ENCODE measurements at regions not wholly inside any gene's neighbourhood (a gene's known extent, or its start where the extent isn't known, plus 50 kb on each side); places are given as distances from the start of the nearest gene placed in this dataset.

DNA sequence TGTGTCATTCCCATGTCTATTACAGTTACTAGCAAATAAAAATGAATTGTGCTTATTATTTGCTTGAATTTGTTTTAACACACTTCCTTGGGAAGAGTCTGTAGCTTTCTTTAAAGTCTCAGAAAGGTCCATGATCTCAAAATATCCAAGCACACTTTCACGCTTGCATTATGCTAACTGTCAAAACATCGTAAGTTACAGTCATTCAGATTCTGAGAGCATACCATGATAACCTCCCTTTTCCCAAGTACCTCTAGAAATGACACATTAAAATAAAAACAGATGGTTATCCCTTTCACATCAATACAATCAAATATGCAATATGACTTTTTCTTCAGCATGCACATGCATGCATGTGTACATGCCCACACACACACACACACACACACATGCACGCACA is 1044.4 kb upstream of the MAP3K7 start:
- no peak for DNase-seq (ENCODE audit: extremely low read depth, low read depth, low spot score)

GRCh38 chr6:91626911-91627310 is 1040.0 kb upstream of the MAP3K7 start:
- no peak for DNase-seq (ENCODE audit: extremely low read depth, low read depth, low spot score)

- no peak for DNase-seq (ENCODE audit: extremely low read depth, low read depth, low spot score)
These were observed 1026.6 kb upstream of the MAP3K7 start for GRCh38 chr6:91613481-91613880.

DNA sequence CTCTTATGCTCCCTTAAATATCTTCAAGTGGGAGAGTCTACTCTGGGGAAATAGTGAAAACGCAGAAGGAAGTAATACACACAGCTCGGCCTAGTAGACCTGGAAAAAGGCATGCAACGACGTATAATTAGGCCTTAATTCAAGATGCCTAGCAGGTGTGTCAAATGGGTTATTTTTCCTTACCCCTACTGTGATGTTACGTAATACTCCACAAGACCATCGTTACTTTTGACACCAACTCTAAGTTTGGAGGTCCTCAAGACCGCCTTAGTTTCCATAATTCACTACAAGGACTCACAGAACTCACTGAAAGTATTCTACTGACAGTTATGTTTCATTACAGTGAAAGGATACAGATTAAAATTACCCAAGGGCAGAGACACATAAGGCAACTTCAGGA is 1024.3 kb upstream of the MAP3K7 start:
- no peak for DNase-seq (ENCODE audit: extremely low read depth, low read depth, low spot score)

GRCh38 chr6:91608428-91608827 is 1021.6 kb upstream of the MAP3K7 start:
- no peak for DNase-seq (ENCODE audit: extremely low read depth, low read depth, low spot score)

DNA sequence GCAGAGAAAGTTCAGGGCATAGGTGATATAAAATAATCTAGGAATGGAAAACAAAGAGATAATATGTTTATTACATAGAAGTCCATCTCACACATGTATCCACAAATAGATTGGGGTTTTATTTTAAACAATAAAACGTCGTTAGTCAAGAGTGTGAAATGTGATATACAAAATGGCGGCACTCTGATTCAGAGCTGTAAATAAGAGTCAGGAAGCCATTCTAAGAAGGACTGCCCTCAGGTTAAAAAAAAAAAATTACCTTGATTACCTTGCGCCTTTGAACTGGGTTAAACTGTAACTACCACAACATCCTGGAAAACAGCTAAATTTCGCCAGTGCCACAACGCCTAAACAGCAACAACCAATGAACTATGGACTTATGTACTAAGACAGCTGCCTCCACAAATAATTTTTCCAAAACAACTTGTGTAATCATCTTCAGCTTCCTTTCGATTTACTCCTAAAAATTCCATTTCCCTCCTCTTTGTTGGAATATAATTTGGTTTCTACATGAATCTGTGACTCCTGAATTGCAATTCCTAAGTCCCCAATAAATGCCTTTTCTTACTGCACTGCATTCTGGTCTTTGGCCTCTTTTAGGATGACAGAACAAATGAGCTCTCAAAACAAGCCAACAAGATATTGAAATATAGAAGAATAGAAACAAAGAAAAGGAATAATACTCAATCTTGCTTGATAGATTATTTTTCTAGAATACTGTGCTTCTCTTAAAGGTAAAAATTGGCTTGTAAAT is 1019.5 kb upstream of the MAP3K7 start:
- no peak for DNase-seq (ENCODE audit: extremely low read depth, low read depth, low spot score)

DNA sequence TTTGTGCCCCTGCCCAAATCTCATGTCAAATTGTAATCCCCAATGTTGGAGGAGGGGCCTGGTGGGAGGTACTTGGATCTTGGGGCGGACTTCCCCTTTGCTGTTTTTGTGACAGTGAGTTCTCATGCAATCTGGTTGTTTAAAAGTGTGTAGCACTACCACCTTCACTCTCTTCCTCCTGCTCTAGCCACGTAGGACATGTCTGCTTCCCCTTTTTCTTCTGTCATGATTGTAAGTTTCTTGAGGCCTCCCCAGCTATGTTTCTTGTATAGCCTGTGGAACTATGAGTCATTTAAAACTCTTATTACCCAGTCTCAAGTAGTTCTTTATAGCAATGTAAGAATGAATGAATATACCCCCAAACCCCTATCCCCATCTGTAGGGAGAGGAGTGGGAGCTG is 1013.7 kb upstream of the MAP3K7 start:
- DNase-seq (ENCODE audit: extremely low read depth, low read depth, low spot score) = no peak

DNA sequence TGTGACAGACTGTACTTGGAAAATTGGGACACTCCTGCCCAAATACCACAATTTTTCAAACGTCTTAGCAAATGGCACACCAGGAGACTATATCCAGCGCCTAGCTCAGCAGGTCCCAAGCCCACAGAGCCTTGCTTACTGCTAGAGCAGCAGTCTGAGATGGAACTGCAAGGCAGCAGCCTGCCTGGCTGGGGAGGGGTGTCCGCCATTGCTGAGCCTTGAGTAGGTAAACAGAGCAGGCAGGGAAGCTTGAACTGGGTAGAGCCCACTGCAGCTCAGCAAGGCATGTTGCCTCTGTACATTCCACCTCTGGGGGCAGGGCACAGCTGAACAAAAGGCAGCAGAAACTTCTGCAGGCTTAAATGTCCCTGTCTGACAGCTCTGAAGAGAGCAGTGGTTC is 1003.3 kb upstream of the MAP3K7 start:
- no peak for DNase-seq (ENCODE audit: extremely low read depth, low read depth, low spot score)

DNA sequence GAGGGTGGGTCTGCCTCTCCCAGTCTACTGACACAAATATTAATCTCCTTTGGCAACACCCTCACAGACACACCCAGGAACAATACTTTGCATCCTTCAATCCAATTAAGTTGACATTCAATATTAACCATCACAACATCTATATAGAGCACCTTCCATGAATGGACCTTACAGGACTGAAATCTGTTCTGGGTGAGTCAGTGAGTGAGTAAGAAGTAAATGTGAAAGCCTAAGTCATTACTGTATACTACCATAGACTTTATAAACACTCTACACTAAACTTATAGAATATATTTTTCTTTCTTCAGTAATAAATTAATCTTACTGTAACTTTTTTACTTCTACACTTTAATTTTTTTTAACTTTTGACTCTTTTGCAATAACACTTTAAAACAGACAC is 993.8 kb upstream of the MAP3K7 start:
- DNase-seq (ENCODE audit: extremely low read depth, low read depth, low spot score) = no peak

GRCh38 chr6:91575032-91575431 is 988.2 kb upstream of the MAP3K7 start:
- DNase-seq (ENCODE audit: extremely low read depth, low read depth, low spot score) = no peak

DNA sequence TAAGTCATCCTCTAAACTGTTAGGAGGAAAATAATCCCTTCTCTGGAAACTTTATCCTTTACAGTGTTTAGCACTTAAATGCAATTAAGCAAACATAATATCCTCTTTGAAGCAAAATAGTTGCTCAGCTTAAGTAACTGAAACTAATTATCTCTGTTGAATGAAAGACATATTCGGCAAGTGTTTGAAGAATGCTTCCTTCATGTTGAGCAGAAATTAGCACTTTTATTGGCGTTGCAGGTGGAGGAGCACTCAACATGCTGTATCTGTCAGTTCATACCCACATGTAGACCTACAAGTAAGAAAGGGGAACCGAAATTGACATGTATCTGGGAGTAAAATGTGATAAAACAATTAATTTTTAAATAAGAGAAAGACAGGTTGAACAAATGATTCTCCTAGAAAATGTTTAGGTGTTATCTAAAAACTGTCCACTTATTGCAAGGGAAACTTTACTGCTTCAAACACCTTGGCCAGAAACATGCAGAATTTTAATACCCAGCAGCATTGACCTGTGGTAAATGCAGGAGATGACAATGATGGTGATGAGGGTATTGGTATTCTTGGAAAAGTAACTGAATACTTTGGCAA is 987.0 kb upstream of the MAP3K7 start:
- no peak for DNase-seq (ENCODE audit: extremely low read depth, low read depth, low spot score)

DNA sequence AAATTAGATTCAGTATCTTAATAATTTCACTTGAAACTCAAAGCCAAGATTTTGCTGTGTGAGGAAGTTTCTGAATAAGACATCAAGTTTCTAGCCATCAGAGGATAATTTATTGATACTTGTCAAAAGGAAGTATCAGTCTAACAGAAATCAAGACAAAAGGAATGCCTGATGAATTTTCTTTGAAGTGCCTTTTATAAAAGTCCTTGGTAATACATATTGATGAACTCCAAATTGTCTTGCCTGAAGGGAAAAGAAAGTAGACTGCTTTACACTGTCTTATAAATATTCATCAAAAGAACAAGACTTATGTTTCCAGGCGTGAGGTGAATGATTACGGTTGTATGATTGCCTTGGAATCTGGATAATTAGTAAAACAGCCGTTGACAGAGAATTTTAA is 986.0 kb upstream of the MAP3K7 start:
- DNase-seq (ENCODE audit: extremely low read depth, low read depth, low spot score) = no peak

GRCh38 chr6:91569071-91569470 is 982.2 kb upstream of the MAP3K7 start:
- no peak for DNase-seq (ENCODE audit: extremely low read depth, low read depth, low spot score)

DNA sequence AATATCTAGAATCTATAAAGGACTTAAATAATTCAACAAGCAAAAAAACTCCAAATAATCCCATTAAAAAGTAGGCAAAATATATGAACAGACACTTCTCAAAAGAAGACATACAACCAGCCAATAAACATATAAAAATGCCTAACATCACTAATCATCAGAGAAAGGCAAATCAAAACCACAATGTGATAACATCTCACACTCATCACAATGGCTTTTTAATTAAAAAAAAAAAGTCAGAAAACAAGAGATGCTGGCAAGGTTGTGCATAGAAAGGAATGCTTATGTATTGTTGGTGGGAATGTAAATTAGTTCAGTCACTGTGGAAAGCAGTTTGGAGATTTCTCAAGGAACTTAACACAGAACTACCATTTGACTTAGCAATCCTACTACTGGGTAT is 979.6 kb upstream of the MAP3K7 start:
- DNase-seq (ENCODE audit: extremely low read depth, low read depth, low spot score) = no peak

DNA sequence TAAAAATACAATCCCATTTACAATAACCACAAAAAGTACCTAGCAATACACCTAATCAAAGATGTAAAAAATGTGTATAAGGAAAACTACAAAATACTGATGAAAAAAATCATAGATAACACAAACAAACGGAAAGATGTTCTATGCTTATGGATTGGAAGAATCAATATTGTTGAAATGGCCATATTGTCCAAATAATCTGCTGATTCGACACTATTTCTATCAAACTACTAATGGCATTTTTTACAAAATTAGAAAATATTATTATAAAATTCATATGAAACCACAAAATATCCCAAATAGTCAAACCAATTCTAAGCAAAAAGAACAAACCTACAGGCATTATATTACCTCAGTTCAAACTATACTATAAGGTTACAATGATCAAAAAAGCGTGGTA is 978.3 kb upstream of the MAP3K7 start:
- no peak for DNase-seq (ENCODE audit: extremely low read depth, low read depth, low spot score)

DNA sequence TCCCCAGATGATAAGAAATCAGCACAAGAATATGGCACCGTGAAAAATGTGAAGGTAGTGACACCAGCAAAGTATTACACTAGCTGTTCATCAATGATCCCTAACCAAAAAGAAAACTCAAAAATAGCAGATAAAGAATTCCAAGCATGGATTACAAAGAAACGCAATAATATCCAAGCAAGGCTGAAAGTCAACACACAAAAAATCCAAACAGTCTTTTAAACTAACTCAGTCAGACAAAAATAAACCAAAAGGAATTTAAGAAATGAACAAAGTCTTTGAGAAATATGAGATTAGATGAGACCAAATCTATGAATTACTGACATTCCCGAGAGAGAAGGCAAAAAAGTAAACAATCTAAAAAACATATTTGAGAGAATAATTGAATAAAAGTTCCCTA is 976.1 kb upstream of the MAP3K7 start:
- DNase-seq (ENCODE audit: extremely low read depth, low read depth, low spot score) = no peak

- DNase-seq (ENCODE audit: extremely low read depth, low read depth, low spot score) = no peak
These were observed 973.5 kb upstream of the MAP3K7 start for GRCh38 chr6:91560409-91560808.

- DNase-seq (ENCODE audit: extremely low read depth, low read depth, low spot score) = no peak
These were observed 954.0 kb upstream of the MAP3K7 start for GRCh38 chr6:91540902-91541301.

- DNase-seq (ENCODE audit: extremely low read depth, low read depth, low spot score) = no peak
These were observed 952.6 kb upstream of the MAP3K7 start for GRCh38 chr6:91539456-91539855.

GRCh38 chr6:91538622-91539021 is 951.8 kb upstream of the MAP3K7 start:
- no peak for DNase-seq (ENCODE audit: extremely low read depth, low read depth, low spot score)

DNA sequence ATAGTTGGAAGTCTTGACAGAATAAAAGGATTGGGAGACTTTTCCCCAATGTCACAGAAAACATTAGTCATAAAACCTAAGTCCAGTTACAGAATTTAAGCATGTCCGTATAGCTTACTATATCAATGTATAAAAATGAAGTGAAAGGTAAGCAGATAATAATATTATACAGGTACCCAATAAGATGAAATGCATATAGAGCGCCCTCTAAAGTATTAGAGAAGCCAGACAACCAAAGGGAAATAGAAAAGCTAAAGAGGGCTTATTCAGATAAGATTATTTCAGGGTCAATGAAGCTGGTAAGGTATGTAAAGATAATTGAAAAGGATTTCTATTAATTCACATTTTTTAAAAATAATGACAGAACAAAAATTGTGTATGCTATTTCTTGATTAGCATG is 947.7 kb upstream of the MAP3K7 start:
- DNase-seq (ENCODE audit: extremely low read depth, low read depth, low spot score) = no peak

GRCh38 chr6:91523511-91523910 is 936.6 kb upstream of the MAP3K7 start:
- DNase-seq (ENCODE audit: extremely low read depth, low read depth, low spot score) = no peak

DNA sequence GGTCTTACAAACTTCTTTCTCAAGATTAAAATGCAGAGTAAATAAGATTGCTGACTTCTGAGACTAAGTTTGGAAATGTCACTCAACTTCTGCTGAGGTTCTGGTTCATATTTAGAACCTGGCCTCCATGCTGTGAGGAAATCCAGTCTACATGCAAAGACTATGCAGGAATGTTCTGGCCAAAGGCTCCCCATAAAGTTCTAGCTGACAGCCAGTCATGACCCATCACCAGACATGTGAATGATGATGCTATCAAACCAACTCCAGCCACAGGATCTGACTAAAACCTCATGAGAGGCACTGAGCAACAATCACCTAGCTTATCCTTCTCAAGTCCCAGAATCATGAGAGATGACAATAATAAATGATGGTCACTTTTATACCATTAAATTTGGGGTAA is 935.1 kb upstream of the MAP3K7 start:
- DNase-seq (ENCODE audit: extremely low read depth, low read depth, low spot score) = no peak
